GM18870 (cell line): ENCODE measurements at regions not wholly inside any gene's neighbourhood (a gene's known extent, or its start where the extent isn't known, plus 50 kb on each side); places are given as distances from the start of the nearest gene placed in this dataset.
"Not testable (repeated sequence)": the region's sequence is repeated elsewhere in the genome, so short reads cannot be mapped to it uniquely, and the experiment has no call there.

Experiments used
- ATAC-seq: cut with Tn5 transposase; IDR thresholded peaks from one replicate; pipeline ENCODE4 v1.9.1; 2021; ENCODE audit warnings: moderate library complexity; ENCODE audit not compliant: unreplicated experiment

- ATAC-seq, result no peak
These were observed 1720.2 kb upstream of the SEL1L start for GRCh38 chr14:83253870-83254269.

- ATAC-seq, result no peak
These were observed 1721.5 kb upstream of the SEL1L start for GRCh38 chr14:83255015-83255726.

DNA sequence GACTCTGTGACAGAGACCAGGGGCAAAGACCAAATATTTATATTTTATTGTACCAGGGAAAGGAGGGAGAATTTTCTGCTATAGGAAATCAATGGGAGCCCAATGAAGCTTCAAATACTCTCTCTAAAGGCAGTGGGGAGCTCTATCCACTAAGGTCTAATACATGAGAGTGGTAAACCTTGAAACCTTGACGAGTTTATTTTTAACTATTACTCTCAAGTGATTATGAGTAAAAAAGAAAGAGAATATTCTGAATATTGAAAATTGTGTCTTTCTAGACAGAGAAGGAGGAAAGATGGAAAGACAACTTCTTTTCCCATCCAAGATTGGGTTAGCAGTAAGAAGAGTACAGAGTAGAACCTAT is 1722.1 kb upstream of the SEL1L start:
- ATAC-seq, result no peak

DNA sequence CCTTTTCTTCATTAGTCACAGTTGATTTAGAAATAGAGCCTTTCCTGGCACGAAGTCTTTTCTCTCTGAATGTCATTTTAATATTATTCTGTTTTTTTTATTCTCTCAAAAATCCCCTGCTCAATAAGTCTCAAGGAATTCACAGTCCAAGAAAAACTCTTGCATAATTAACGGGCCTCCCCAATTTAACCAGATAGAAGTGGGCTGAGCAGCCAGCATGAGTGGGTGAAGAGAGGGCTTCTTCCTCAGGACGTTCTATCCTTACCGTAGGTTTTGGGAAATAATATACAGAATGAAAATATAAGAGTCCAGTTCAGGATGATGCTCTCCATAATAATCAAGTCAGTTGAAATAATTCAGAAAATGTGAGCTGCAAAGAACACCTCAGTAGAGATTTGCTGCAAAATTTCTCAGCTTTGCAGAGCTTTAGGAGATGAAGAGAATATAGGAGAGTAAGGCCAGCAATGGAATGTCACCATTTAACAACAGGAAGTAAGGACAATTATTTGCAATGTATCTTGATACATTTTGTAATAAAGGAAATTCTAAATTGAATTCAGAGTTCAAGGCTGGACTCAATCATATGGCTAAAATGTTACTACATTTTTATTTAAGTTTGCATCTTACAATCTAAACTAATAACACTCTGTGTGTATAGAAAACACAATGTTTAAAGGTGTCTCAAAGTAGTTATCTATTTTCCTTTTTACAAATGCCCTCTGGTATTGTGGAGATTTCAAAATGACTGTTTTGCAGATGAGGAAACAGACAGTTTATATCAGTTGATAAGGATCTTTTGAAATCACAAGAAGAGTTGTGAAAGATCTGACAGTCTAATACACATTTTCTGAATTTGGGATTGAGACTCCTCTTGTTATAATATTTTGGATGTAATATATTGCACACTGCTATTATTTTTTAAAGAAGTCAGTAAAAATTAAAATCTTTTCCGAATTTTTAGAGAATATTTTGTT is 1724.1 kb upstream of the SEL1L start:
- no peak for ATAC-seq

DNA sequence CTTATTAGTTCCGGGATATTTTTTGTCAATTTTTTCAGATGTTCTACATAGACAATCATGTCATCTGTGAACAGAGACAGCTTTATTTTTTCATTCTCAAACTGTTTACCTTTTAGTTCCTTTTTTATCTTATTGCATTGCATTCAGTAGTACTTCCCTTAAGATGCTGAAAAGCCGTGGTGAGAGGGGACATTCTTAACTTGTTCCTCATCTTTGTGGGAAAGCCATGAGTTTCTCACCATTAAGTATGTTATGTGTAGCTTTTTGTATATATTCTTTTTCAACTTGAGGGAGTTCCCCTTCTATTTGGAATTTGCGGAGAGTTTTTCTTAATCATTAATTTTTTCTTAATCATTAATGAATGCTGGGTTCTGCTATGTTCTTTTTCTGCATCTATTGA is 1727.1 kb upstream of the SEL1L start:
- no peak for ATAC-seq

DNA sequence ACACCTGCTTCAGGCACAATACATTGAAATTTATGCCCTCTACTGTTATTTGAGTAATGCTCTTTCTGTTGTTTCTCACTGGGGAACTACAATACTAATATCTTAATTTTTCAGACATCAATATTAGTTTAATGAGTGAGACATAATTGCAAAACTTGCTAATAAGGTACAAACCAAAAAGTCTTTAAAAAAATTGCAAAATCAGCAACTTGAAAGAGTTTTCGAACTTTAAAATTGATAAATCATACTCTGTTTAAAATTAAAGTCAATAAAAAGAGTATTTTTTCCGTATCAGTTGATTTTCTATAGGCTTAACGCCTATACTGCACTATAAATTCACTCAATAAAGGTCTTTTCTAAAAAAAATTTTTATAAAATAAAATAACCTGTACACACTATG is 1735.9 kb upstream of the SEL1L start:
- ATAC-seq, result no peak

GRCh38 chr14:83271663-83272062 is 1738.0 kb upstream of the SEL1L start:
- no peak for ATAC-seq

DNA sequence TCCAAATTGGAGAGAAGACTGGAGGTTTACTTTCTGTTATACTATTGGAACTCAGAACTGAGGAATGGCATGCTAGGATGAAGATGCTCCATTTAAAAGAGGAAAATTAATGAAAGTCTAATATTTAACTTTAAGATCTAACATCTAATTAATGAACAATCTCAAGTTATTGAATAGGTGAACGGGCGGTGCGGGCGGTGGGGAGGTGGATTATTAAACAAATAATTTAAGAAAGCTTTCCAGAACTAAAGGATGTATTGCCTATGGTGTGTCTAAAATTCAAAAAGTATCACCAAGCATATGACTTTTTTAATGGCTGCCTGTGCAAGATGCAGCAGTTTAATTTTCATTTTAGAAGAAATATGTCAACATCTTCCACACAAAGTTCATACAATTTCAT is 1747.1 kb upstream of the SEL1L start:
- no peak for ATAC-seq

DNA sequence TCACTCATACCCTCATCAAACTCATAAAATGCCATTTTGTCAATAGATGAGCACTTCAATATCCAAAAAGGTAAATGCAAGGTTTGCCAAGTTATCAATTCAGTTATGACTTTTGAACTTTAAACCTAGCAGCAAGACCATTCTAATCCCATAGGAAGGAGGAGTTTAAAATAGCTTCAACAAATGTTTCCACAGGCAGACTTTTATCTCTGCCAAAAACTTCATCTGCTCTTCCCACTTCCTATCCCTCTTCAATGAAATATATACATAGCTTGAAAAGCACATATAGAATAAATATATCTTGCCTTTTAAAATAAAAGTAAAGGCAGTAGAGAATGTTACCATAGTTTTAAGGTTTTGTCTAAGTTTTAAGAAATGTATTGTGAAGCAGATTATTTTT is 1749.1 kb upstream of the SEL1L start:
- ATAC-seq, result no peak

GRCh38 chr14:83287300-83287699 is 1753.6 kb upstream of the SEL1L start:
- no peak for ATAC-seq

DNA sequence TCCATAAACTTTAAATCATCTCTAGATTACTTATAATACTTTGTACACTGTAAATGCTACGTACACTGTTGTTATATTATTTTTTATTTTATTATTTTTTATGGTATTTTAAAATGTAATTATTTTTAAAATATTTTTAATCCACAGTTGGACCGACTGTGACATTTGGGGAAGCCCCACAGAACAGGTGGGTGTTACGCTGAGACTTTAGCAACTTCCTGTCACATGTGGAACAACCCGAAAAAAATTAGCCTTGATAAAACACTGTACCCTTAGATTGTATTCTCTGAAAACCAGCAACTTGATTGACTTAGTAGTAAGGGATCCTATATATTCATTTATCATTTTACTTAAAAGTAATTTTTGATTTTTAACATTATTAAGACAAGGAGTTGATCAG is 1755.7 kb upstream of the SEL1L start:
- no peak for ATAC-seq

GRCh38 chr14:83289896-83290295 is 1756.2 kb upstream of the SEL1L start:
- no peak for ATAC-seq

- ATAC-seq, result no peak
These were observed 1756.8 kb upstream of the SEL1L start for GRCh38 chr14:83290447-83290846.

- no peak for ATAC-seq
These were observed 1758.1 kb upstream of the SEL1L start for GRCh38 chr14:83291714-83292113.

GRCh38 chr14:83294941-83295340 is 1761.3 kb upstream of the SEL1L start:
- no peak for ATAC-seq

DNA sequence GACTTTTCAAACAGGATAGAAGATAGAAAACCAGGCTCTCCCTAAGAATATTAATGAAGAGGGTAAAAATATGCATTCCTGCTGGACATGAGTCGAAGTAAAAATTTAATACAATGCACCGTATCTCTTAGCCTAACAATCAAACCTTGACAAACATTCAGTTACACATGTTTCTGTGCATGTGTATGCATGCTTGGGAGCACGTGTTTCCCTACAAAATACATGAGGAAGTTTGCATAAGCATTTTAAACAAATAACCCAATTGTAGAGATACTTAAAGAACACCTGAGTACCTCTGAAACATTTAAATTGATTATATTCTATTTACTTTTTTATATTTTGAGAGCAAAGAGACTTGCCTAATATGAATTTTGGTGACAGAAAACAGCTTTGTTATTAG is 1763.7 kb upstream of the SEL1L start:
- no peak for ATAC-seq

- not testable (repeated sequence) for ATAC-seq
These were observed 1764.4 kb upstream of the SEL1L start for GRCh38 chr14:83298016-83298415.

- peak; percentile 47 for ATAC-seq
These were observed 1766.9 kb upstream of the SEL1L start for GRCh38 chr14:83300476-83301064.

DNA sequence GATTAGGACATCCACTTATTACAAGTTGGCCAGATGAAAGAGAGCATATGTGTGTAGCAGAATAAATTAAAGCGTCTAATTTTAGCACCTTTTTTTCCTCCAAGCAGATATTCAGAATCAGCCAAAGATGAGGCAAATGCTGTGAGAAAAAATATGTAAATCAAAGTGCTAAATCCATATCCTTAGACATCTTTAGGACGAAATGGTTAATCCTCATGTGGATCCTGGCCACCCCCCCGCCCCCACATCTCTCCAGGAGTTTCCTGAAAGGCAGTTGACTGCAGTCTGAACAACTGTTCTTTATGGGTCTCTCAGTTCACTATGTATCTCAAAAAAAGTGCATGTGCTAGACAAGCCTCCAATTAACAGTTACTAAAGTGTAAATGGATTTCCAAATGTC is 1768.1 kb upstream of the SEL1L start:
- no peak for ATAC-seq

DNA sequence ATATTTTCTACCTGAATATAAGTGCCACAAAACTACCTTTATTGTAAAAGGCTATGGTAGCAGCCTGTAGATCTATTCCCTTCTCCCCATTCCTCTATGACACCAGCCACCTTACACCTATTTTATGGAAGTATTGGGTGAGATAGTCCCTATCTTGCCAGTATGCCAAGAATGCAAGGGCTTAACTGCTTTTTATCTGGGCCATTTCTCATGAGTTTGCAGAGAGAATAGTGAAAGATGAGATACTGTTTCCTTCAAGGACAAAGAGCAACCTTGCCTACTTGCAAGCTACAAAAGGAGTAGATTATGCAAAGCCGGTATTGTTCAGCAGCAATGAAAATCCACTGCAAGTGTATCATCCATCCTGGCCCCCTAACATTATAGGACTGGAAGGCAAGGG is 1775.6 kb upstream of the SEL1L start:
- no peak for ATAC-seq

- no peak for ATAC-seq
These were observed 1776.2 kb upstream of the SEL1L start for GRCh38 chr14:83309833-83310232.

- ATAC-seq, result no peak
These were observed 1778.9 kb upstream of the SEL1L start for GRCh38 chr14:83312511-83312910.
